ENCODE measurements at regions not wholly inside any gene's neighbourhood (a gene's known extent, or its start where the extent isn't known, plus 50 kb on each side); places are given as distances from the start of the nearest gene placed in this dataset. TPM values are rescaled to one million over a fixed set of nuclear protein-coding genes. Genes with fewer than 3 reads are reported as not detected.

- Histone ChIP-seq H3K18ac (ENCODE audit: low read length) (no peak overlapping the region), H4K91ac (ENCODE audit: low read depth, low read length, poor library complexity) (no peak overlapping the region), H2BK15ac (ENCODE audit: low read length) (no peak overlapping the region), H2AK5ac (ENCODE audit: low read depth, low read length) (no peak overlapping the region), H2BK12ac (ENCODE audit: low read length) (no peak overlapping the region), H3K4me3 (ENCODE audit: low read length in 2 of 2) (no peak overlapping the region), H3K23ac (ENCODE audit: low read depth, low read length, poor library complexity) (no peak overlapping the region), H2BK5ac (ENCODE audit: low read length) (no peak overlapping the region), H3K4me1 (ENCODE audit: control insufficient read depth in 2 of 2, insufficient read depth in 1 of 2, low read depth in 1 of 2, low read length in 2 of 2) (no peaks in the 10 kb centered on the region), H3K79me1 (ENCODE audit: low read depth, low read length) (no peaks in the 10 kb centered on the region), H4K8ac (ENCODE audit: low read depth, low read length) (no peak overlapping the region), H2BK120ac (ENCODE audit: low read depth, low read length) (no peak overlapping the region), H3K36me3 (replicated peaks in 1 of 2; ENCODE audit: control insufficient read depth in 2 of 2, insufficient read depth in 2 of 2, low read length in 2 of 2) (peaks cover 3 to 11% of the 10 kb centered on the region in 2 donors), H3K4ac (ENCODE audit: low read length) (no peak overlapping the region), H2AFZ (ENCODE audit: low read length) (no peak overlapping the region), H3K4me2 (ENCODE audit: insufficient read depth, low read length, poor library complexity, severe bottlenecking) (no peak overlapping the region), H3K14ac (ENCODE audit: low read length) (no peak overlapping the region), H3K9ac (ENCODE audit: low read depth, low read length, poor library complexity) (no peak overlapping the region), H3K9me3 (replicated peaks in 1 of 2; ENCODE audit: control insufficient read depth in 2 of 2, insufficient read depth in 1 of 2, low read depth in 1 of 2, low read length in 2 of 2) (no peaks in the 10 kb centered on the region), H3K27me3 (ENCODE audit: control insufficient read depth in 3 of 3, insufficient read depth in 3 of 3, low read depth in 1 of 3, low read length in 3 of 3) (no peaks in the 10 kb centered on the region), H3K27ac (replicated peaks; ENCODE audit: low read length) (no peak overlapping the region)
- no CpG with 5 or more reads among the region's 4 CpGs for WGBS, 2 donors (ENCODE audit: extremely low coverage in 2 of 2, insufficient read length in 2 of 2, insufficient replicate concordance in 1 of 2)
- no peak for DNase-seq (ENCODE audit: low spot score)
Observed at GRCh38 chr3:51619983-51620382, 51.1 kb upstream of the TEX264 start.

DNA sequence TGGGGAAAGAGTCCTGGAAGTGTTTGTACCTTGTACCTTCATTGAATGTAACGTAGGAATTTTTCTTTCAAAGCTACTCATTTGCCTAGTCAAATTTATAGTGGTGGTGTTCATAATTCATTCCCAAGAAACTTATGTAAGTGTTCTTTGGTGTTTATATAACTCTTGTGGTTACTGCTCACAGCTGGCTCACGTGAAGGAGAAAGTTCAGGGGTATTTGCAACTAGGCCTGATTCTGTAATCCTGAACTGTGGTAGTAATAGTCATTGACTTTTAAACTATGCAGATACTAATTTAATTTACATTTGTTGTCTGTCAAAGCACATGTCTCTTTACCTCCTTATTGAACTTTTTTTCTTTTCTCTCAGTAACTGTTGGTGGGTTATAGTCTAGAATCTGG, 50.5 kb upstream of the TEX264 start:
- no peak overlapping the region for H3K23ac ChIP-seq (ENCODE audit: low read depth, low read length, poor library complexity)
- H4K8ac ChIP-seq (ENCODE audit: low read depth, low read length), result no peak overlapping the region
- H3K18ac ChIP-seq (ENCODE audit: low read length), result no peak overlapping the region
- no peak overlapping the region for H3K4ac ChIP-seq (ENCODE audit: low read length)
- no peak overlapping the region for H3K9ac ChIP-seq (ENCODE audit: low read depth, low read length, poor library complexity)
- no peak overlapping the region for H2BK15ac ChIP-seq (ENCODE audit: low read length)
- no peak overlapping the region for H2BK12ac ChIP-seq (ENCODE audit: low read length)
- peaks cover 3 to 11% of the 10 kb centered on the region in 2 donors for H3K36me3 ChIP-seq (replicated peaks in 1 of 2; ENCODE audit: control insufficient read depth in 2 of 2, insufficient read depth in 2 of 2, low read length in 2 of 2)
- H2BK120ac ChIP-seq (ENCODE audit: low read depth, low read length), result no peak overlapping the region
- H4K91ac ChIP-seq (ENCODE audit: low read depth, low read length, poor library complexity), result no peak overlapping the region
- H3K4me3 ChIP-seq (ENCODE audit: low read length in 2 of 2), result no peak overlapping the region
- H3K27ac ChIP-seq (replicated peaks; ENCODE audit: low read length), result no peak overlapping the region
- H2BK5ac ChIP-seq (ENCODE audit: low read length), result no peak overlapping the region
- H3K27me3 ChIP-seq (ENCODE audit: control insufficient read depth in 3 of 3, insufficient read depth in 3 of 3, low read depth in 1 of 3, low read length in 3 of 3), result no peaks in the 10 kb centered on the region
- no peak overlapping the region for H2AFZ ChIP-seq (ENCODE audit: low read length)
- no CpG with 5 or more reads among the region's 2 CpGs for WGBS, 2 donors (ENCODE audit: extremely low coverage in 2 of 2, insufficient read length in 2 of 2, insufficient replicate concordance in 1 of 2)
- no peak for DNase-seq (ENCODE audit: low spot score)
- no peaks in the 10 kb centered on the region for H3K4me1 ChIP-seq (ENCODE audit: control insufficient read depth in 2 of 2, insufficient read depth in 1 of 2, low read depth in 1 of 2, low read length in 2 of 2)
- no peaks in the 10 kb centered on the region for H3K9me3 ChIP-seq (replicated peaks in 1 of 2; ENCODE audit: control insufficient read depth in 2 of 2, insufficient read depth in 1 of 2, low read depth in 1 of 2, low read length in 2 of 2)
- H3K79me1 ChIP-seq (ENCODE audit: low read depth, low read length), result no peaks in the 10 kb centered on the region
- H2AK5ac ChIP-seq (ENCODE audit: low read depth, low read length), result no peak overlapping the region
- H3K14ac ChIP-seq (ENCODE audit: low read length), result no peak overlapping the region
- no peak overlapping the region for H3K4me2 ChIP-seq (ENCODE audit: insufficient read depth, low read length, poor library complexity, severe bottlenecking)

- Histone ChIP-seq H3K27ac (replicated peaks; ENCODE audit: low read length) (no peak overlapping the region), H2BK15ac (ENCODE audit: low read length) (no peak overlapping the region), H3K14ac (ENCODE audit: low read length) (no peak overlapping the region), H3K36me3 (replicated peaks in 1 of 2; ENCODE audit: control insufficient read depth in 2 of 2, insufficient read depth in 2 of 2, low read length in 2 of 2) (peaks cover 3 to 11% of the 10 kb centered on the region in 2 donors), H2AK5ac (ENCODE audit: low read depth, low read length) (no peak overlapping the region), H3K18ac (ENCODE audit: low read length) (no peak overlapping the region), H3K4ac (ENCODE audit: low read length) (no peak overlapping the region), H3K27me3 (ENCODE audit: control insufficient read depth in 3 of 3, insufficient read depth in 3 of 3, low read depth in 1 of 3, low read length in 3 of 3) (no peaks in the 10 kb centered on the region), H4K8ac (ENCODE audit: low read depth, low read length) (no peak overlapping the region), H3K4me3 (ENCODE audit: low read length in 2 of 2) (no peak overlapping the region), H3K4me1 (ENCODE audit: control insufficient read depth in 2 of 2, insufficient read depth in 1 of 2, low read depth in 1 of 2, low read length in 2 of 2) (no peaks in the 10 kb centered on the region), H4K91ac (ENCODE audit: low read depth, low read length, poor library complexity) (no peak overlapping the region), H3K4me2 (ENCODE audit: insufficient read depth, low read length, poor library complexity, severe bottlenecking) (no peak overlapping the region), H2BK5ac (ENCODE audit: low read length) (no peak overlapping the region), H3K79me1 (ENCODE audit: low read depth, low read length) (no peaks in the 10 kb centered on the region), H2AFZ (ENCODE audit: low read length) (no peak overlapping the region), H3K9me3 (replicated peaks in 1 of 2; ENCODE audit: control insufficient read depth in 2 of 2, insufficient read depth in 1 of 2, low read depth in 1 of 2, low read length in 2 of 2) (no peaks in the 10 kb centered on the region), H3K23ac (ENCODE audit: low read depth, low read length, poor library complexity) (no peak overlapping the region), H2BK12ac (ENCODE audit: low read length) (no peak overlapping the region), H3K9ac (ENCODE audit: low read depth, low read length, poor library complexity) (no peak overlapping the region), H2BK120ac (ENCODE audit: low read depth, low read length) (no peak overlapping the region)
- no CpG with 5 or more reads among the region's 2 CpGs for WGBS, 2 donors (ENCODE audit: extremely low coverage in 2 of 2, insufficient read length in 2 of 2, insufficient replicate concordance in 1 of 2)
- no peak for DNase-seq (ENCODE audit: low spot score)
Observed at GRCh38 chr3:51621091-51621892, 49.8 kb upstream of the TEX264 start.

Small RNA genes in the stretch of these regions (small RNA-seq; reads per million reads assigned to genes)
- not detected for gene RNU6ATAC29P (ENCODE audit: insufficient read depth)

Data from neuronal stem cell (in vitro differentiated cells).